GM21381 (cell line): ENCODE measurements at regions not wholly inside any gene's neighbourhood (a gene's known extent, or its start where the extent isn't known, plus 50 kb on each side); places are given as distances from the start of the nearest gene placed in this dataset.
"Not testable (repeated sequence)": the region's sequence is repeated elsewhere in the genome, so short reads cannot be mapped to it uniquely, and the experiment has no call there.

ENCODE experiments used
- ATAC-seq: cut with Tn5 transposase; IDR thresholded peaks from one replicate; pipeline ENCODE4 v1.9.1; 2021; ENCODE audit warnings: mild to moderate bottlenecking, moderate library complexity; ENCODE audit not compliant: unreplicated experiment

GRCh38 chr7:10648289-10648688 is 325.4 kb upstream of the PHF14 start:
- no peak for ATAC-seq

DNA sequence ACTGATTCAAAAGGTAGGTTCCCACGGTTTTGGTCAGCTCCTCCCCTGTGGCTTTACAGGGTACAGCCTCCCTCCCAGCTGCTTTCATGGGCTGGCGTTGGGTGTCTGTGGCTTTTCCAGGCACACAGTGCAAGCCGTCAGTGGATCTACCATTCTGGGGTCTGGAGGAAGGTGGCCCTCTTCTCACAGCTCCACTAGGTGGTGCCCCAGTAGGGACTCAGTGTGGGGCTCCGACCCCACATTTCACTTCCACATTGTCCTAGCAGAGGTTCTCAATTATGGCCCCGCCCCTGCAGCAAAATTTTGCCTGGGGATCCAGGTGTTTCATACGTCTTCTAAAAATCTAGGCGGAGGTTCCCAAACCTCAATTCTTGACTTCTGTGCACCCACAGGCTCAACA is 324.6 kb upstream of the PHF14 start:
- ATAC-seq = not testable (repeated sequence)

- ATAC-seq = no peak
These were observed 318.6 kb upstream of the PHF14 start for GRCh38 chr7:10655031-10655430.

DNA sequence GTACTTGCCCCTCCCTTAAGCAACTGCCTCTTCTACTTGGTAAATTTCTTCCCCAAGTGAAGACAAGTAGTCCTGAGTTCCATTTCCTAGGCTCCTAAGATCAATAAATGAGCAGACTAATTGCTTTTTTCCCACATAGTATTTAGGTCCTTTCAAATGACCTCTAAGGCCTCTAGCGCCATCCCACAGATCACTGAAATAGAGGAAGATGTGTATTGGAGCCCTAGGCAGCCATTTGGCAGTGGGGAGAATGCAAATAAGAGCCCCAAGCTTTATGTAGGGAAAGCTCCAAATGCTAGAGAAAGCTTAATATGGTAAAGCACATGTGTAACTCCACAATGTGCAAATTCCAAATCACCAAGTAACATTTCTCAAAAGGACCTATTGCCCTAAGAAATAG is 316.5 kb upstream of the PHF14 start:
- no peak for ATAC-seq

GRCh38 chr7:10657837-10658236 is 315.8 kb upstream of the PHF14 start:
- no peak for ATAC-seq

- no peak for ATAC-seq
These were observed 311.2 kb upstream of the PHF14 start for GRCh38 chr7:10662491-10662890.

GRCh38 chr7:10662982-10663884 is 310.4 kb upstream of the PHF14 start:
- no peak for ATAC-seq

- ATAC-seq = no peak
These were observed 301.5 kb upstream of the PHF14 start for GRCh38 chr7:10672186-10672585.

GRCh38 chr7:10677211-10677610 is 296.5 kb upstream of the PHF14 start:
- no peak for ATAC-seq

- no peak for ATAC-seq
These were observed 295.9 kb upstream of the PHF14 start for GRCh38 chr7:10677668-10678232.

DNA sequence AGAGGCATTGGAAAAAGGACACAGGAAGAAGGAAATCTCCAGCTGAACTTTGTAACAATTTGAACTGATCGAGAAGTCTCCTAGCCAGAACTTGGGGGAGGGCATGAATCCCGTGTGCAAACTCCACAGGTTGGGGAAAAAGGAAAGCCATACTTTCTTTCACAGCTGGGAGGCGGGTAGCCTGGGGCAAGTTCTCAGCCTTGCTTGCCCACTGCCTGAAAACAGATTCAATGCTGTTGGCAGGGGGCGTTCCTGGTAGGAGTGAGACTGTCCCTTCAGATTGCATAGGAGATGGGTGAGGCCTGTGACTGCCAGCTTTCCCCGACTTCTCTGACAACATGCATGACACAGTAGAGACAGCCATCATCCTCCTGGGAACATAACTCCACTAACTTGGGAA is 289.1 kb upstream of the PHF14 start:
- ATAC-seq = no peak

DNA sequence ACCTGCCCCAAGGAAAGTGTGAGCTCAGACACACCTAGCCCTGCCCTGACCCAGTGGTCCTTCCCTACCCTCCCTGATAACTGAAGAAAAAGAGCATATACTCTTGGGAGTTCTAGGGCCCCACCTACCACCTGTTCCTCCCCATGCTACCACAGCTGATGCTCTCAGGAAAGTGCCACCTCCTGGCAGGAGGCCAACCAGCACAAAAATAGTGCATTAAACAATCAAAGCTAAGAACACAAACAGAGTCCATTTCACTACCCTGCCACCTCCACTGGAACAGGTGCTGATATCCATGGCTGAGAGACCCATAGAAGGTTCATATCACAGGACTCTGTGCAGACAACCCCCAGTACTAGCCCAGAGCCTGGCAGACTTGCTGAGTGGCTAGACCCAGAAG is 288.6 kb upstream of the PHF14 start:
- no peak for ATAC-seq

GRCh38 chr7:10688544-10688943 is 285.1 kb upstream of the PHF14 start:
- no peak for ATAC-seq

GRCh38 chr7:10696064-10696463 is 277.6 kb upstream of the PHF14 start:
- no peak for ATAC-seq

DNA sequence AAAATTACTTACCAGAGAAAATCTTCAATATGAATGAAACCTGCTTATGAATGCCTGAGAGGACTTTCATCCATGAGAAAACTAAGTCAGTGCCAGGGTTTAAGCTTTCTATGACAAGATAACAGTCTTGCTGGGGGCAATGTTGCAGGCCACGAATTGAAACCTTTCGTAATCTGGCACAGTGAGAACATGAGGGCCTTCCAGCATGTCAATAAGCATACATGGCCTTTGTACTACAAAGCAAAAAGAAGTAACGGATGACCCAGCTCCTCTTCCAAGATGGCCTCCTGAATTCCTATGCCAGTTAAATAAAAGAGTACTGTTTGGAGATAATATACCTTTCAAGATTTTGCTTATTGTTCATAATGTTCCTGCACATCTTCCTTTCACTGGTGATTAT is 270.6 kb upstream of the PHF14 start:
- no peak for ATAC-seq

- no peak for ATAC-seq
These were observed 269.7 kb upstream of the PHF14 start for GRCh38 chr7:10703981-10704380.

- no peak for ATAC-seq
These were observed 269.0 kb upstream of the PHF14 start for GRCh38 chr7:10704653-10705052.

DNA sequence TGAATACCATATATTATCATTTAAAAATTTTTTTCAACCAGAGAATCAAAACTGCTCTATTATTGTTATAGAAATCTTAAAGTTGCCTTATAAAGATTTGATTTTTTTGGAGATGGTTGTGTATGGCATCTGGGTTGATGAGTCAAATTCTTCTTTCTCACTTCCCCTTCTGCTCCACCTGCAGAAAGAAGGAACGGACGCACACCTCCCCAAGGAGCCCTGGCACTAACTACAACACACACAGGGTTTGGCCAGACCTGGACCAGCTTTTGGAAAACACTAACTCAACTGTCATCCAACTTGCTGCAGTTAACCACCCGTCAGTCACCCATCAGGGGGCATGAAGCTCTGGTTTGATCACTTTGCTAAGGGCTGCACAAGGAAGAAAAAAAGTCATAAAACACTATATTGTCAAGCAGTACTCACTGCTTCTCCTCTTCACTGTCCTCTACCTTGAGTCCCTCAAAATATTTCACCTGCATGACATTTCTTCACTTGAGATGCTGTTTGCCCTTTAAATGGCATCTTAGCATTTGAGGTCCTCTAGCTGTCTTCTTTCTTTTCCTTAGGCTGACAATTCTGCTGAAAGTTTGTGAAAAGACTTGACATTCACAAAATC is 266.7 kb upstream of the PHF14 start:
- ATAC-seq = peak; percentile 99

GRCh38 chr7:10707519-10707918 is 266.2 kb upstream of the PHF14 start:
- peak; percentile 40 for ATAC-seq

GRCh38 chr7:10708447-10708846 is 265.2 kb upstream of the PHF14 start:
- no peak for ATAC-seq

- ATAC-seq = no peak
These were observed 254.9 kb upstream of the PHF14 start for GRCh38 chr7:10718768-10719167.

- no peak for ATAC-seq
These were observed 253.6 kb upstream of the PHF14 start for GRCh38 chr7:10720042-10720441.
